Brain microvascular endothelial cell (primary cell): ENCODE measurements at regions not wholly inside any gene's neighbourhood (a gene's known extent, or its start where the extent isn't known, plus 50 kb on each side); places are given as distances from the start of the nearest gene placed in this dataset.

Experiments used
- DNase-seq: peaks from one replicate; pipeline ENCODE4 v3.0.0-alpha.2; 2020
- H3K27ac ChIP-seq: fragments of 250-450 bp; sonication (Bioruptor Pico); 2 replicates; pipeline ENCODE4 v1.5.1; 2020; ENCODE audit warnings: mild to moderate bottlenecking, moderate library complexity
- H3K27me3 ChIP-seq: fragments of 250-450 bp; sonication (Bioruptor Pico); replicated peaks from 2 replicates; pipeline ENCODE4 v1.5.1; 2020; ENCODE audit warnings: mild to moderate bottlenecking
- H3K36me3 ChIP-seq: fragments of 250-450 bp; sonication (Bioruptor Pico); replicated peaks from 2 replicates; pipeline ENCODE4 v1.5.1; 2020; ENCODE audit warnings: mild to moderate bottlenecking
- H3K4me3 ChIP-seq: 2 replicates; pipeline ENCODE4 v1.5.1; 2011; ENCODE audit warnings: low read depth, mild to moderate bottlenecking, control low read depth, low read length, moderate library complexity
- in situ Hi-C: cut with HindIII; loops from 2 replicates; pipeline ENCODE4 v1.10.0; 2017; ENCODE audit warnings: low sequenced_read_pairs, low pct_ligation_motif_present
- TF ChIP-seq, protein P1 (sequence below): IDR thresholded peaks from 2 replicates; pipeline ENCODE4 v1.5.1; 2011; ENCODE audit warnings: low read depth, mild to moderate bottlenecking, moderate library complexity, low read length, control low read depth, inconsistent platforms; ENCODE audit errors: missing control alignments

DNA sequence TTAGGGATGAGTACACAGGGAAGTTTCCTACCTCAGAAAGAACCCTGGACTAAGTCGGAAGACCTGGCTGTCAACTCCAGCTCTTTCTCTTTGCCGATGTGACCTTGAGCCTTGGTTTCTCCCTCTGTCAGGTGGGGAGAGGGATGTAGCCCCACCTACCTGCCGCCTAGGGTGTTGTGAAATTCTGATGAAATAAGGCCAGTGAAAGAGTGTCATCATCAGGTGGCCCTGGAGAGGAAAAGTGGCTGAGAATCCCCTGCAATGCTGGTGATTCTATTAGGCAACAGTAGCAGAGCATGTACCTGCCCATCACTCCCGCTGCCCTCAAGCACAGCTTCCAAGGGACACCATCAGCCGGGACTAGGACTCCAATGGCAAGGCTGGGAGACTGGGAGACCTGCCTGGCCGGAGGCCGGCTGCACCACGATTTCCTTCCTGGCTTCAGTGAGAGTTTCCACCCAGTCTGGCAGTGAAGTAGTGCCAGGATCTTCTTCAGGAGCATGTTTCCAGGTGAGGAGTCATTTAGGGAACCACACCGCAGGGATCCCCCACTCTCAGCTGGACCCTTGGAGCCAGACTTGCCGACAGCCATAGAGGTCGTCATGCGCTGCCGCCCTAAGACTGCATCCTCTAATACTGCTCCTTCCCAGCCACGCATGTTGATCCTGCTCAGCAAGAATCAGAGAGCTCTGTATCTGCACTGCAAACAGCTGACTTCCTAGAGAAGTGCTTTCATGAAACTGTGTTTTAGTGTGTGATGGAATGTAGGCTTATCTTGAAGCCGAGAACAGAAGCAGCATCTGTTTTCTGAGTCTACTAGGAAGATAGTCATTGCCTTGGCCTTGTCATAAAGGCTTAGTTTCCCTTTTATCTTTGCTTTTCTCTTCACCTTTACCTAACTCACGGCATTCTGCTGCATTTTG, 88.0 kb upstream of the F3 start:
- DNase-seq: no peak
- in situ Hi-C loops: no loop called here
- Histone ChIP-seq H3K27me3 (no peaks in the 10 kb centered on the region), H3K4me3 (no peak overlapping the region), H3K36me3 (no peaks in the 10 kb centered on the region), H3K27ac (no peak overlapping the region)
- TF ChIP-seq, protein P1, sequence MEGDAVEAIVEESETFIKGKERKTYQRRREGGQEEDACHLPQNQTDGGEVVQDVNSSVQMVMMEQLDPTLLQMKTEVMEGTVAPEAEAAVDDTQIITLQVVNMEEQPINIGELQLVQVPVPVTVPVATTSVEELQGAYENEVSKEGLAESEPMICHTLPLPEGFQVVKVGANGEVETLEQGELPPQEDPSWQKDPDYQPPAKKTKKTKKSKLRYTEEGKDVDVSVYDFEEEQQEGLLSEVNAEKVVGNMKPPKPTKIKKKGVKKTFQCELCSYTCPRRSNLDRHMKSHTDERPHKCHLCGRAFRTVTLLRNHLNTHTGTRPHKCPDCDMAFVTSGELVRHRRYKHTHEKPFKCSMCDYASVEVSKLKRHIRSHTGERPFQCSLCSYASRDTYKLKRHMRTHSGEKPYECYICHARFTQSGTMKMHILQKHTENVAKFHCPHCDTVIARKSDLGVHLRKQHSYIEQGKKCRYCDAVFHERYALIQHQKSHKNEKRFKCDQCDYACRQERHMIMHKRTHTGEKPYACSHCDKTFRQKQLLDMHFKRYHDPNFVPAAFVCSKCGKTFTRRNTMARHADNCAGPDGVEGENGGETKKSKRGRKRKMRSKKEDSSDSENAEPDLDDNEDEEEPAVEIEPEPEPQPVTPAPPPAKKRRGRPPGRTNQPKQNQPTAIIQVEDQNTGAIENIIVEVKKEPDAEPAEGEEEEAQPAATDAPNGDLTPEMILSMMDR: no peak

DNA sequence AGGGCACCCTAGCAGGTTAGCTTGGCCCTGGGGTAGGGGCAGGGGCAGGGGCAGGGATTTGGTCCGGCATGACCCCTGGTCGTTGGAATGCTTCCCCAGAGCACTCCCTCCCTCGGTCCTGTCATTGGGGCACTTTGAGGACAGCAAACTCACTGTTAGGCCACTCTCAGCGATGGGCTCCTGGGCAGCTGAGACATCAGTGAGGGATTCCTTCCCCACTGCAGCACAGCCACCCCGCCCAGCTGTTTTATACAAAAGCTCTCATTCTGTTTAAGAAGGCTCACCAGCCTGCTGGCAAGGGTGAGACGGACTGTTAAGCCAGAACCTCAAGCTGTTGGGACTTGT, 86.9 kb upstream of the F3 start:
- H3K4me3 ChIP-seq: no peak overlapping the region
- TF ChIP-seq, protein P1: no peak
- no peak overlapping the region for H3K27ac ChIP-seq
- no peaks in the 10 kb centered on the region for H3K27me3 ChIP-seq
- in situ Hi-C loops: no loop called here
- DNase-seq: no peak
- H3K36me3 ChIP-seq: no peaks in the 10 kb centered on the region

DNA sequence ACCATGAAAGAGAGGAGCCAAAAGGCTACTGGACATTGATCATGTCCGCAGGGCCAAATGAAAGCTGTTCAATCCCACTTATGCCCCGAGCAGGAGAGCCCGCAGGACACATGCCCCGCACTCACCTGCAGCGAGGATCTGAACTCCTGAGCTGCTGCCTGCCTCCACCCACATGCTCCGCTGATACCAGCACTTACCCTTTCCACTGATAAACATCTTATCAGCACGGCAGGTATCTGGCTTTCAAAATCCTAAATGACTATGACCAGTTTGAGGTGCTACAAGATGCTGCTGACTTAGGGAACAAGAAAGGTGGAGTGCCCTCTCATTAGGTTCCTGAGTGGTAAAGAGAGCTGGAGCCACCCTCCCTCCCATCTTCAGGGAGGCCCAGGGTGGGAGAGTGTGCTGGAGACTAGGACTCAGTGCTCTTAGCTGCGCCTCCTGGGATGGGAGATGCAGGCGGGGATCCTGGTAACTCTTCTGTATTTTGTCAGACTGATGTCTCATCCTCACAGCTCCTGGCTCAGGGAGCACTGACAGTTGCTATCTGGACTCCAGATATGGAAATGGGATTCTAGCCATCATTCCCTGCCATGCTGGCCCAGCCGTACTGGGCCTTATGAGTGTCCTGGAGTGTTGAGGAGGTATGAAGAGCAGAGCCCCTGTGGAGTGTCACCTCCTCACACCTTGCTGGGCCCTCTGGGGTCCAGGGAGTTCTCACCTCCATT, 86.4 kb upstream of the F3 start:
- H3K4me3 ChIP-seq: no peak overlapping the region
- in situ Hi-C loops: no loop called here
- no peaks in the 10 kb centered on the region for H3K36me3 ChIP-seq
- TF ChIP-seq, protein P1: no peak
- no peak for DNase-seq
- H3K27ac ChIP-seq: no peak overlapping the region
- H3K27me3 ChIP-seq: no peaks in the 10 kb centered on the region

DNA sequence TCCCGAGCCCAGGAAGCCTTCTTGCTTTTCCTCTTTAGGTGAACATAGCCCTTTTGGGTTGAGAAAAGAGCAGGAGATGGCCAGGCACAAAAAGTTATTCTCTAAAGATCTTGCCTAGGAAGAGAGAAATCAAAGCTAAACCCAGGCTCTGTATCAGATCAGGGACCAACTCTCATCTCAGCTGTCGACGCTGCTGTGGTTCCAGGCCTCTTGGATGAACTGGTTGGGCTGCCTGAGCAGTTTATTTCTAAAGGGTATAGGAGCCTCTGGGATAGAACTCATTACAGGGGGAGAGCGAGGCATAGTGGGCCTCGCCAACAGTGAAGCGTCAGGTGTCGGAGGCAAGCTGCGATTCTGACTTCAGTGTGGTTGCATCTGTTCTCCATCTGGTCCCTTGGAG, 82.6 kb upstream of the F3 start:
- Histone ChIP-seq H3K27me3 (no peaks in the 10 kb centered on the region), H3K27ac (no peak overlapping the region), H3K36me3 (no peaks in the 10 kb centered on the region), H3K4me3 (no peak overlapping the region)
- TF ChIP-seq, protein P1: no peak
- DNase-seq: no peak
- in situ Hi-C loops: no loop called here

DNA sequence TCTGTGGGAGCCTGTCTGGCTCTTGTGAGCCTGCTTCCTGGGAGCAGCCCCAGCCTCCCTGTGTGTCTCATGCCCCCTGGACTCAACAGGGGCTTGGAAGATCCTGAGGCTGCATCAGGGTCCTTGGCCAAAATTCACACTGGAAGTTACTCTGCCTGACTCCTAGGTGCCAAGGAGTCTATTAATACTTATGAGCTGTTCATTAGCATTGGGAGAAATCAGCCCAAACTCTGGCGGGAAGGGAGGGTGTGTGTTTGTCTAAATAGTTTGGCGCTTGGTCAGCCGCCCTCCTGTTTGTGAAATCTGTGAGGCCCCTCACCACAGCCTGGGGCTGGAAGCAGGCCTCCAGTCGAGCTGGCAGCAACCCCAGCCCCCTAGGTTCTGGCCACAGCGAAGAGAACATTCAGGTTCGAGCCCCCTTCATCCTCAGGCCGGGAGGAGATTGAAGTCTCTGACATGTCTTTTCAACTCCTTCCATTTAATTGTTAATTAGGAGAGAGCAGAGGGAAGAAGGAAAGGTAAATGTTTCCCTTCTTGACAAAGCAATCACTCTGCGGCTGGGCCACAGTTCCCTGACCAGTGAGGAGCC, 82.1 kb upstream of the F3 start:
- Histone ChIP-seq H3K27me3 (no peaks in the 10 kb centered on the region), H3K4me3 (no peak overlapping the region), H3K36me3 (no peaks in the 10 kb centered on the region), H3K27ac (peak overlapping the region; percentile 57)
- DNase-seq: no peak
- TF ChIP-seq, protein P1: no peak
- in situ Hi-C loops: no loop called here
